Caco-2 (cell line): ENCODE measurements at regions not wholly inside any gene's neighbourhood (a gene's known extent, or its start where the extent isn't known, plus 50 kb on each side); places are given as distances from the start of the nearest gene placed in this dataset.

ENCODE experiments used
- BruUV-seq: library from RNA; stranded (reverse); fragments of 400-500 nt; replicated peaks from 2 replicates; lab custom pipeline; 2021; lab: Mats Ljungman, UMichigan
- CTCF ChIA-PET: fragments of 300-600 bp; sonication (Branson Sonifier 250); formaldehyde crosslinking; loops from one replicate; lab custom pipeline; 2022; ENCODE audit warnings: antibody characterized with exemption; lab: Charles Lee
- POLR2A ChIA-PET: fragments of 300-600 bp; sonication (Branson Sonifier 250); formaldehyde crosslinking; loops from one replicate; lab custom pipeline; 2022; ENCODE audit warnings: antibody characterized with exemption; lab: Charles Lee
- DNase-seq, 2 experiments: peaks; one replicate each; pipeline versions ENCODE4 v3.0.0 to v3.0.0-alpha.2; 2020 to 2022
- H3K27me3 ChIP-seq: replicated peaks from 2 replicates; pipeline ENCODE4 v1.6.0; 2011; ENCODE audit warnings: low read length; ENCODE audit not compliant: control insufficient read depth, insufficient read depth
- H3K36me3 ChIP-seq: 2 replicates; pipeline ENCODE4 v1.5.1; 2011; ENCODE audit warnings: low read length; ENCODE audit not compliant: control insufficient read depth, insufficient read depth
- H3K4me1 ChIP-seq: fragments of 250-450 bp; sonication (Bioruptor Pico); 2 replicates; pipeline ENCODE4 v1.5.1; 2020; ENCODE audit warnings: mild to moderate bottlenecking
- H3K4me3 ChIP-seq: 2 replicates; pipeline ENCODE4 v1.5.1; 2011; ENCODE audit warnings: low read depth, mild to moderate bottlenecking, control low read depth, low read length
- H3K9me3 ChIP-seq: fragments of 250-450 bp; sonication (Bioruptor Pico); 2 replicates; pipeline ENCODE4 v1.5.1; 2020; ENCODE audit warnings: mild to moderate bottlenecking, moderate library complexity
- H3K27ac Mint-ChIP-seq: one replicate; pipeline ENCODE4 v1.8.0; 2022; ENCODE audit warnings: mixed read lengths; ENCODE audit not compliant: unreplicated experiment
- H3K27me3 Mint-ChIP-seq: one replicate; pipeline ENCODE4 v1.8.0; 2022; ENCODE audit warnings: mixed read lengths; ENCODE audit not compliant: insufficient read depth, unreplicated experiment
- H3K36me3 Mint-ChIP-seq: one replicate; pipeline ENCODE4 v1.8.0; 2022; ENCODE audit warnings: mild to moderate bottlenecking, mixed read lengths; ENCODE audit not compliant: insufficient read depth, unreplicated experiment
- H3K4me1 Mint-ChIP-seq: one replicate; pipeline ENCODE4 v1.8.0; 2022; ENCODE audit warnings: low read depth, mixed read lengths; ENCODE audit not compliant: unreplicated experiment
- H3K4me3 Mint-ChIP-seq: one replicate; pipeline ENCODE4 v1.8.0; 2022; ENCODE audit warnings: mild to moderate bottlenecking, moderate library complexity, mixed read lengths; ENCODE audit not compliant: unreplicated experiment
- H3K9me3 Mint-ChIP-seq: one replicate; pipeline ENCODE4 v1.8.0; 2022; ENCODE audit warnings: mixed read lengths; ENCODE audit not compliant: unreplicated experiment
- CTCF ChIP-seq, 2 experiments: fragments of 200-600 bp in 1 of 2; IDR thresholded peaks; 1 replicate in 1 of 2; 2 replicates in 1 of 2; pipeline versions ENCODE4 v1.5.1 to v1.8.0; 2011 to 2022; ENCODE audit warnings: antibody characterized with exemption in 1 of 2, control low read depth in 1 of 2, inconsistent platforms in 1 of 2, low read depth in 1 of 2, low read length in 1 of 2, mild to moderate bottlenecking in 1 of 2, moderate library complexity in 1 of 2; ENCODE audit not compliant: insufficient read depth in 1 of 2, severe bottlenecking in 1 of 2, unreplicated experiment in 1 of 2
- intact Hi-C: fragments of 100-400 bp; cut with micrococcal nuclease; formaldehyde crosslinking; loops from one replicate; pipeline ENCODE4 v1.10.0; 2022; ENCODE audit not compliant: unreplicated experiment

GRCh38 chr2:240256704-240257637 is 116.5 kb upstream of the OTOS start:
- intact Hi-C loops, result loop anchor here (1.0 to 5.0 kb wide), 3 partner anchors 24 to 180 kb away; partner anchors contain the start of gene GPC1
- H3K9me3 Mint-ChIP-seq, result peaks cover 8% of the 10 kb centered on the region

GRCh38 chr2:240257940-240258580 is 117.6 kb upstream of the OTOS start:
- H3K36me3 ChIP-seq, result no peaks in the 10 kb centered on the region
- H3K27me3 ChIP-seq, result no peaks in the 10 kb centered on the region
- H3K27me3 Mint-ChIP-seq, result no peaks in the 10 kb centered on the region
- no peak overlapping the region for H3K4me3 Mint-ChIP-seq
- peak overlapping the region; percentile 48 for H3K27ac Mint-ChIP-seq
- peaks cover 7% of the 10 kb centered on the region for H3K4me1 Mint-ChIP-seq
- DNase-seq, result no peak
- H3K9me3 ChIP-seq, result no peaks in the 10 kb centered on the region
- H3K4me1 ChIP-seq, result peaks cover 28% of the 10 kb centered on the region
- no peak overlapping the region for H3K4me3 ChIP-seq
- H3K9me3 Mint-ChIP-seq, result peaks cover 15% of the 10 kb centered on the region
- H3K36me3 Mint-ChIP-seq, result peaks cover 35% of the 10 kb centered on the region
- ChIA-PET POLR2A (no interaction called here), CTCF (no interaction called here)
- TF ChIP-seq CTCF (IDR thresholded peaks at IDR 0.05; ENCODE audit: insufficient read depth in 1 of 2, low read depth in 1 of 2, low read length in 1 of 2, severe bottlenecking in 1 of 2, unreplicated experiment in 1 of 2), result no peak
- intact Hi-C loops, result loop anchor here (5.0 kb wide), 1 partner anchor 179 kb away; the partner anchor contains the start of gene GPC1
- BruUV-seq, result no TSS peak

More at GRCh38 chr2:240256704-240257637, 116.5 kb upstream of the OTOS start:
- peaks cover 44% of the 10 kb centered on the region for H3K36me3 Mint-ChIP-seq
- no peaks in the 10 kb centered on the region for H3K27me3 Mint-ChIP-seq
- peak in 1 of 2 experiments; percentile 24 for TF ChIP-seq CTCF (IDR thresholded peaks at IDR 0.05; ENCODE audit: insufficient read depth in 1 of 2, low read depth in 1 of 2, low read length in 1 of 2, severe bottlenecking in 1 of 2, unreplicated experiment in 1 of 2)
- BruUV-seq, result no TSS peak
- peak overlapping the region; percentile 99 for H3K27ac Mint-ChIP-seq
- H3K9me3 ChIP-seq, result no peaks in the 10 kb centered on the region
- peaks cover 7% of the 10 kb centered on the region for H3K4me1 Mint-ChIP-seq
- POLR2A ChIA-PET, result no interaction called here
- H3K4me3 ChIP-seq, result peak overlapping the region; percentile 12; the same call in 1 of the 2 replicates
- H3K36me3 ChIP-seq, result no peaks in the 10 kb centered on the region
- H3K4me1 ChIP-seq, result peaks cover 39% of the 10 kb centered on the region
- peak overlapping the region; percentile 94 for H3K4me3 Mint-ChIP-seq
- no peaks in the 10 kb centered on the region for H3K27me3 ChIP-seq
- CTCF ChIA-PET, result interaction anchor here (1.3 kb wide), 1 partner anchor 179 kb away, joined by 7 read pairs; the partner anchor contains the start of gene GPC1
- DNase-seq, result no peak

GRCh38 chr2:240258685-240259084 is 118.2 kb upstream of the OTOS start:
- H3K36me3 Mint-ChIP-seq, result peaks cover 30% of the 10 kb centered on the region
- ChIA-PET POLR2A (no interaction called here), CTCF (no interaction called here)
- no peaks in the 10 kb centered on the region for H3K9me3 ChIP-seq
- H3K4me3 Mint-ChIP-seq, result no peak overlapping the region
- DNase-seq, result no peak
- H3K27me3 ChIP-seq, result no peaks in the 10 kb centered on the region
- H3K4me1 Mint-ChIP-seq, result peaks cover 7% of the 10 kb centered on the region
- intact Hi-C loops, result loop anchor here (5.0 kb wide), 1 partner anchor 179 kb away; the partner anchor contains the start of gene GPC1
- H3K9me3 Mint-ChIP-seq, result peaks cover 15% of the 10 kb centered on the region
- BruUV-seq, result no TSS peak
- H3K36me3 ChIP-seq, result no peaks in the 10 kb centered on the region
- H3K4me3 ChIP-seq, result no peak overlapping the region
- H3K27me3 Mint-ChIP-seq, result no peaks in the 10 kb centered on the region
- no peak for TF ChIP-seq CTCF (IDR thresholded peaks at IDR 0.05; ENCODE audit: insufficient read depth in 1 of 2, low read depth in 1 of 2, low read length in 1 of 2, severe bottlenecking in 1 of 2, unreplicated experiment in 1 of 2)
- no peak overlapping the region for H3K27ac Mint-ChIP-seq
- H3K4me1 ChIP-seq, result peaks cover 22% of the 10 kb centered on the region
